ENCODE measurements at regions not wholly inside any gene's neighbourhood (a gene's known extent, or its start where the extent isn't known, plus 50 kb on each side); places are given as distances from the start of the nearest gene placed in this dataset.

GRCh38 chr1:212528501-212528900 is 80.1 kb upstream of the ATF3 start:
- DNase-seq (ENCODE audit: low read depth in 1 of 2, low spot score in 1 of 2) (no peak), ATAC-seq (no peak), FAIRE-seq (no peak)
- POLR2A ChIA-PET: interaction anchor here (0.6 to 2.2 kb wide), 2 partner anchors 80 to 243 kb away, joined by 3 to 8 read pairs; partner anchors contain the start of gene ATF3
- WGBS (ENCODE audit: missing lambda C conversion rate): 45% methylated on average over 1 of the region's 1 CpG
- Histone ChIP-seq H3K4me2 (no peak overlapping the region), H3K4me1 (no peaks in the 10 kb centered on the region), H3K9me3 (no peaks in the 10 kb centered on the region), H3K4me3 (no peak overlapping the region), H3K27ac (no peak overlapping the region)
- CTCF ChIA-PET: interaction anchor here (0.8 to 2.7 kb wide), 6 partner anchors 12 to 137 kb away, joined by 3 to 12 read pairs (median 5); no protein-coding TSS in a partner anchor
- no peak for TF ChIP-seq FOSB (CRISPR knock-in tag; IDR thresholded peaks at IDR 0.05)
- TF ChIP-seq TFCP2L1 (CRISPR knock-in tag; IDR thresholded peaks at IDR 0.05): no peak
- no peak for TF ChIP-seq KDM1A (IDR thresholded peaks at IDR 0.05; ENCODE audit: low read depth)
- TF ChIP-seq NPAS2 (CRISPR knock-in tag; IDR thresholded peaks at IDR 0.05; ENCODE audit: borderline replicate concordance): no peak
- TF ChIP-seq, protein P1, sequence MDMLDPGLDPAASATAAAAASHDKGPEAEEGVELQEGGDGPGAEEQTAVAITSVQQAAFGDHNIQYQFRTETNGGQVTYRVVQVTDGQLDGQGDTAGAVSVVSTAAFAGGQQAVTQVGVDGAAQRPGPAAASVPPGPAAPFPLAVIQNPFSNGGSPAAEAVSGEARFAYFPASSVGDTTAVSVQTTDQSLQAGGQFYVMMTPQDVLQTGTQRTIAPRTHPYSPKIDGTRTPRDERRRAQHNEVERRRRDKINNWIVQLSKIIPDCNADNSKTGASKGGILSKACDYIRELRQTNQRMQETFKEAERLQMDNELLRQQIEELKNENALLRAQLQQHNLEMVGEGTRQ (IDR thresholded peaks at IDR 0.05): no peak
- TF ChIP-seq MAFK (IDR thresholded peaks at IDR 0.05; ENCODE audit: partially characterized antibody): no peak
- TF ChIP-seq MYC (IDR thresholded peaks at IDR 0.05; ENCODE audit: borderline replicate concordance, low read length): no peak
- TF ChIP-seq ZNF302 (CRISPR knock-in tag; IDR thresholded peaks at IDR 0.05): no peak
- TF ChIP-seq, protein P2, sequence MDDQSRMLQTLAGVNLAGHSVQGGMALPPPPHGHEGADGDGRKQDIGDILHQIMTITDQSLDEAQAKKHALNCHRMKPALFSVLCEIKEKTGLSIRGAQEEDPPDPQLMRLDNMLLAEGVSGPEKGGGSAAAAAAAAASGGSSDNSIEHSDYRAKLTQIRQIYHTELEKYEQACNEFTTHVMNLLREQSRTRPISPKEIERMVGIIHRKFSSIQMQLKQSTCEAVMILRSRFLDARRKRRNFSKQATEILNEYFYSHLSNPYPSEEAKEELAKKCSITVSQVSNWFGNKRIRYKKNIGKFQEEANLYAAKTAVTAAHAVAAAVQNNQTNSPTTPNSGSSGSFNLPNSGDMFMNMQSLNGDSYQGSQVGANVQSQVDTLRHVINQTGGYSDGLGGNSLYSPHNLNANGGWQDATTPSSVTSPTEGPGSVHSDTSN (IDR thresholded peaks at IDR 0.05): no peak
- TF ChIP-seq, protein P3, sequence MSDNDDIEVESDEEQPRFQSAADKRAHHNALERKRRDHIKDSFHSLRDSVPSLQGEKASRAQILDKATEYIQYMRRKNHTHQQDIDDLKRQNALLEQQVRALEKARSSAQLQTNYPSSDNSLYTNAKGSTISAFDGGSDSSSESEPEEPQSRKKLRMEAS (IDR thresholded peaks at IDR 0.05): no peak
- TF ChIP-seq EHF (CRISPR knock-in tag; IDR thresholded peaks at IDR 0.05): no peak
- TF ChIP-seq GATA3 (IDR thresholded peaks at IDR 0.05; ENCODE audit: borderline replicate concordance): no peak
- TF ChIP-seq ZSCAN20 (CRISPR knock-in tag; IDR thresholded peaks at IDR 0.05): no peak
- no peak for TF ChIP-seq CBX8 (IDR thresholded peaks at IDR 0.05)
- TF ChIP-seq, protein P4, sequence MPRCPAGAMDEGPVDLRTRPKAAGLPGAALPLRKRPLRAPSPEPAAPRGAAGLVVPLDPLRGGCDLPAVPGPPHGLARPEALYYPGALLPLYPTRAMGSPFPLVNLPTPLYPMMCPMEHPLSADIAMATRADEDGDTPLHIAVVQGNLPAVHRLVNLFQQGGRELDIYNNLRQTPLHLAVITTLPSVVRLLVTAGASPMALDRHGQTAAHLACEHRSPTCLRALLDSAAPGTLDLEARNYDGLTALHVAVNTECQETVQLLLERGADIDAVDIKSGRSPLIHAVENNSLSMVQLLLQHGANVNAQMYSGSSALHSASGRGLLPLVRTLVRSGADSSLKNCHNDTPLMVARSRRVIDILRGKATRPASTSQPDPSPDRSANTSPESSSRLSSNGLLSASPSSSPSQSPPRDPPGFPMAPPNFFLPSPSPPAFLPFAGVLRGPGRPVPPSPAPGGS (IDR thresholded peaks at IDR 0.05): no peak
- no peak for TF ChIP-seq CEBPB (IDR thresholded peaks at IDR 0.05)
- TF ChIP-seq CBX2 (IDR thresholded peaks at IDR 0.05; ENCODE audit: borderline replicate concordance, low read depth): no peak
- TF ChIP-seq ESRRA (IDR thresholded peaks at IDR 0.05; ENCODE audit: borderline replicate concordance, low read length): no peak
- no peak for TF ChIP-seq HMGXB4 (CRISPR knock-in tag; IDR thresholded peaks at IDR 0.05; ENCODE audit: borderline replicate concordance)

DNA sequence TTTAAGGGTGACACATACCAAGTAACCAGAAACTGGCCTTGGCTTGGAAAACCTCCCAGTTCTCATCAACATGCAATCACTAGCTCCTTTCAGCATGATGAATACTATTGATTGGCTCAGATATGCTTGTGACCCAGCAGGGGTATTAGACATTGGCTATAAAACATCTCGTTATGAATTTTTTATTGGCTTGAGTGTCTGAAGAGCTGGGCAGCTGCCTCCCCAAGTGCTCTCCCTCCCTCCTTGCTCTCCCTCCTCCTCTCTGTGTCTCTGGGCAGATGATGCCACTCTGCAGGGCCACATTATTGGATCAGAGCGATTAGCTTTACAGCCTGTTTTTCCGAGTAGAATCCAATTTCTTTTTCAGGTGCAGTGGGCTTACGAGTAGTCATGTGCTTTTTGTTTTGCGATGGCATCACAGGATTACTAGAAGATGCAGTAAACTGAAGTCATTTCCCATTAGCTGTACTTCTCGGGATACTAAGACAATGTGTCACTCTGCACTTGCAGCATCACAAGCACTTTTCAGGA is 79.3 kb upstream of the ATF3 start:
- ATAC-seq (no peak), DNase-seq (ENCODE audit: low read depth in 1 of 2, low spot score in 1 of 2) (no peak), FAIRE-seq (no peak)
- H3K27ac ChIP-seq: no peak overlapping the region
- H3K4me3 ChIP-seq: no peak overlapping the region
- CTCF ChIA-PET: interaction anchor here (0.8 to 2.7 kb wide), 8 partner anchors 9 to 136 kb away, joined by 3 to 12 read pairs (median 5); no protein-coding TSS in a partner anchor
- H3K9me3 ChIP-seq: no peaks in the 10 kb centered on the region
- WGBS (ENCODE audit: missing lambda C conversion rate): 74% methylated on average over 6 of the region's 6 CpGs
- H3K4me1 ChIP-seq: no peaks in the 10 kb centered on the region
- no peak overlapping the region for H3K4me2 ChIP-seq
- POLR2A ChIA-PET: interaction anchor here (0.6 to 2.2 kb wide), 2 partner anchors 79 to 243 kb away, joined by 3 to 8 read pairs; partner anchors contain the start of gene ATF3
- no peak for TF ChIP-seq NPAS2 (CRISPR knock-in tag; IDR thresholded peaks at IDR 0.05; ENCODE audit: borderline replicate concordance)
- TF ChIP-seq JUN (IDR thresholded peaks at IDR 0.05): no peak
- TF ChIP-seq EHF (CRISPR knock-in tag; IDR thresholded peaks at IDR 0.05): no peak
- TF ChIP-seq TFCP2L1 (CRISPR knock-in tag; IDR thresholded peaks at IDR 0.05): no peak
- TF ChIP-seq RCOR1 (IDR thresholded peaks at IDR 0.05; ENCODE audit: low read depth, low read length): no peak
- TF ChIP-seq, protein P5, sequence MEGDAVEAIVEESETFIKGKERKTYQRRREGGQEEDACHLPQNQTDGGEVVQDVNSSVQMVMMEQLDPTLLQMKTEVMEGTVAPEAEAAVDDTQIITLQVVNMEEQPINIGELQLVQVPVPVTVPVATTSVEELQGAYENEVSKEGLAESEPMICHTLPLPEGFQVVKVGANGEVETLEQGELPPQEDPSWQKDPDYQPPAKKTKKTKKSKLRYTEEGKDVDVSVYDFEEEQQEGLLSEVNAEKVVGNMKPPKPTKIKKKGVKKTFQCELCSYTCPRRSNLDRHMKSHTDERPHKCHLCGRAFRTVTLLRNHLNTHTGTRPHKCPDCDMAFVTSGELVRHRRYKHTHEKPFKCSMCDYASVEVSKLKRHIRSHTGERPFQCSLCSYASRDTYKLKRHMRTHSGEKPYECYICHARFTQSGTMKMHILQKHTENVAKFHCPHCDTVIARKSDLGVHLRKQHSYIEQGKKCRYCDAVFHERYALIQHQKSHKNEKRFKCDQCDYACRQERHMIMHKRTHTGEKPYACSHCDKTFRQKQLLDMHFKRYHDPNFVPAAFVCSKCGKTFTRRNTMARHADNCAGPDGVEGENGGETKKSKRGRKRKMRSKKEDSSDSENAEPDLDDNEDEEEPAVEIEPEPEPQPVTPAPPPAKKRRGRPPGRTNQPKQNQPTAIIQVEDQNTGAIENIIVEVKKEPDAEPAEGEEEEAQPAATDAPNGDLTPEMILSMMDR (IDR thresholded peaks at IDR 0.05): no peak
- no peak for TF ChIP-seq HMGXB4 (CRISPR knock-in tag; IDR thresholded peaks at IDR 0.05; ENCODE audit: borderline replicate concordance)
- no peak for TF ChIP-seq RAD21 (conservative IDR thresholded peaks at IDR 0.05 in 1 of 2, IDR thresholded peaks at IDR 0.05 in 1 of 2)
- no peak for TF ChIP-seq KDM5A (IDR thresholded peaks at IDR 0.05)
- TF ChIP-seq GATA3 (IDR thresholded peaks at IDR 0.05; ENCODE audit: borderline replicate concordance): no peak
- TF ChIP-seq MAZ (IDR thresholded peaks at IDR 0.05; ENCODE audit: borderline replicate concordance, low read depth, low read length): no peak
- TF ChIP-seq HEYL (CRISPR knock-in tag; IDR thresholded peaks at IDR 0.05): no peak
- TF ChIP-seq NFE2L2 (conservative IDR thresholded peaks at IDR 0.05; ENCODE audit: low read length): no peak
- no peak for TF ChIP-seq KDM1A (IDR thresholded peaks at IDR 0.05; ENCODE audit: low read depth)
- TF ChIP-seq RNF2 (IDR thresholded peaks at IDR 0.05; ENCODE audit: borderline replicate concordance, low read depth): no peak

All from A549 (cell line).